ENCODE measurements at regions not wholly inside any gene's neighbourhood (a gene's known extent, or its start where the extent isn't known, plus 50 kb on each side); places are given as distances from the start of the nearest gene placed in this dataset.
"Not testable (repeated sequence)": the region's sequence is repeated elsewhere in the genome, so short reads cannot be mapped to it uniquely, and the experiment has no call there.

DNA sequence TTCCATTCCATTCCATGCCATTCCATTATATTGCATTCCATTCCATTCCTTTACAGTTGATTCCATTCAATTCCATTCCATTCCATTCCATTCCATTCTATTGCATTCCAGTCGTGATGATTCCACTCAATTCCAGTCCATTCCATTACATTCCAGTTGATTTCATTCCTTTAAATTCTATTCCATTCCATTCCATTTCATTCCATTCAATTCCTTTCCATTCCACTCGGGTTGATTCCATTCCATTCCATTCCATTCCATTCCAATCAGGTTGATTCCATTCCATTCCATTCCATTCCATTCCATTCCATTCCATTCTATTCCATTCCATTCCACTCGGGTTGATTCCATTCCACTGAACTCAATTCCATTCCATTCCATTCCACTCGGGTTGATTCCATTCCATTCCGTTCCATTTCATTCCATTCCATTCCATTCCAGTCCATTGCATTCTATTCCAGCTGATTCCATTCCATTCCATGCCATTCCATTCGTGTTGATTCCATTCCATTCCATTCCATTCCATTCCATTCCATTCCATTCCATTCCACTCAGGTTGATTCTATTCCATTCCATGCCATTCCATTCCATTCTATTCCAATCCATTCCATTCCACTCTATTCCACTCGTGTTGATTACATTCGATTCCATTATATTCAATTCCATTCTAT, 1137.6 kb downstream of the RPIA start:
- in situ Hi-C loops (cut with HindIII; ENCODE audit: low pct_unique_long_range_greater_than_20kb, low sequenced_read_pairs); DNase-seq (ENCODE audit: low read depth): not testable (repeated sequence)

GRCh38 chr2:89829828-89830227, 1138.4 kb downstream of the RPIA start:
- DNase-seq (ENCODE audit: low read depth) = no peak
- in situ Hi-C loops (cut with HindIII; ENCODE audit: low pct_unique_long_range_greater_than_20kb, low sequenced_read_pairs) = no loop called here

DNA sequence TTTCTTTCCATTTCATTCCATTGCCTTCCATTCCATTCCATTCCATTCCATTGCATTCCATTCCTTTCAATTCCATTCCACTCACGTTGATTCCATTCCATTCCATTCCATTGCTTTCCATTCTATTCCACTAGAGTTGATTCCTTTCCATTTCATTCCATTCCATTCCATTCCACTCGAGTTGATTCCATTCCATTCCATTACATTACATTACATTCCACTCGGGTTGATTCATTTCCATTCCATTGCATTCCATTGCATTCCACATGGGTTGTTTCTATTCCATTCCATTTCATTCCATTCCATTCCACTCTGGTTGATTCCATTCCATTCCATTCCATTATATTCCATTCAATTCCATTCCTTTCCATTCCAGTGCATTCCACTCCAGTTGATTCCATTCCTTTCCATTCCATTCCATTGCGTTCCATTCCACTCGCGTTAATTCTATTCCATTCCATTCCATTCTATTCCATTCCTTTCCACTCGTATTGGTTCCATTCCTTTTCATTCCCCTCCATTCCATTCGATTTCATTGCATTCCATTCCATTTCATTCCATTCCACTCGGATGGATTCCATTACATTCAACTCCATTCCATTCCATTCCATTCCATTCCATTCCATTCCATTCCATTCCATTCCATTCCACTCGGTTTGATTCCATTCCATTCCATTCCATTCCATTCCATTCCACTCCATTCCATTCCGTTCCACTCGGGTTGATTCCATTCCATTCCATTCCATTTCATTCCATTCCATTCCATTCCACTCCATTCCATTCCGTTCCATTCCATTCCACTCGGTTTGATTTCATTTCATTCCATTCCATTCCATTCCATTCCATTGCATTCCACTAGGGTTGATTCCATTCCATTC, 1139.1 kb downstream of the RPIA start:
- in situ Hi-C loops (cut with HindIII; ENCODE audit: low pct_unique_long_range_greater_than_20kb, low sequenced_read_pairs); DNase-seq (ENCODE audit: low read depth): not testable (repeated sequence)

- DNase-seq (ENCODE audit: low read depth) = no peak
- in situ Hi-C loops (cut with HindIII; ENCODE audit: low pct_unique_long_range_greater_than_20kb, low sequenced_read_pairs) = no loop called here
Observed at GRCh38 chr2:89831641-89832498, 1140.4 kb downstream of the RPIA start.

DNA sequence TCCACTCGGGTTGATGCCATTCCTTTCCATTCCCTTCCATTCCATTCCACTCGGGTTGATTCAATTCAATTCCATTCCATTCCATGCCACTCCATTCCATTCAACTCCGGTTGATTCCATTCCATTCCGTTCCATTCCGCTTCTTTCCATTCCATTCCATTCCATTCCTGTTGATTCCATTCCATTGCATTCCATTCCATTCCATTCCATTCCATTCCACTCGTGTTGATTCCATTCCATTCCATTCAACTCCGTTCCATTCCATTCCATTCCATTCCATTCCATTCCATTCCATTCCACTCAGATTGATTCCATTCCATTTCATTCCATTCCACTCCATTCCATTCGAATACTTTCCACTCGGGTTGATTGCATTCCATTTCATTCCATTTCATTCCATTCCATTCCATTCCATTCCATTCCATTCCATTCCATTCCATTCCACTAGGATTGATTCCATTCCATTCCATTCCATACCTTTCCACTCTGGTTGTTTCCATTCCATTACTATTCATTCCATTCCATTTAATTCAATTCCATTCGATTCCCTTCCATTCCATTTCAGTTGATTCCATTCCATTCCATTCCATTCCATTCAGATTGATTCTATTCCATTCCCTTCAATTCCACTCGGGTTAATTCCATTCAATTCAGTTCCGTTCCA, 1141.8 kb downstream of the RPIA start:
- in situ Hi-C loops (cut with HindIII; ENCODE audit: low pct_unique_long_range_greater_than_20kb, low sequenced_read_pairs) = no loop called here
- DNase-seq (ENCODE audit: low read depth) = no peak

- in situ Hi-C loops (cut with HindIII; ENCODE audit: low pct_unique_long_range_greater_than_20kb, low sequenced_read_pairs) = no loop called here
- DNase-seq (ENCODE audit: low read depth) = no peak
Observed at GRCh38 chr2:89833780-89834117, 1142.3 kb downstream of the RPIA start.

DNA sequence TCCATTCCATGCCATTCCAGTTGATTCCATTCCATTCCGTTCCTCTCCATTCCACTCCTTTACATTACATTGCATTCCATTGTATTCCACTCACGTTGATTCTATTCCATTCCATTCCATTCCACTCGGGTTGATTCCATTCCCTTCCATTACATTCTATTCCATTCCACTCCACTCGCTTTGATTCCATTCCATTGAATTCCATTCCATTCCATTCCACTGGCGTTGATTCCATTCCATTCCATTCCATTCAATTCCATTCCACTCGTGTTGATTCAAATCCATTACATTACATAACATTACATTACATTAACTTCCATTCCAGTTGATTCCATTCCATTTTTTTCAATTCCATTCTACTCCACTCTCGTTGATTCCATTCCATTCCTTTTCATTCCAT, 1142.8 kb downstream of the RPIA start:
- in situ Hi-C loops (cut with HindIII; ENCODE audit: low pct_unique_long_range_greater_than_20kb, low sequenced_read_pairs) = no loop called here
- DNase-seq (ENCODE audit: low read depth) = no peak

- DNase-seq (ENCODE audit: low read depth); in situ Hi-C loops (cut with HindIII; ENCODE audit: low pct_unique_long_range_greater_than_20kb, low sequenced_read_pairs): not testable (repeated sequence)
Observed at GRCh38 chr2:89836326-89836725, 1144.9 kb downstream of the RPIA start.

GRCh38 chr2:89837962-89838625, 1146.6 kb downstream of the RPIA start:
- in situ Hi-C loops (cut with HindIII; ENCODE audit: low pct_unique_long_range_greater_than_20kb, low sequenced_read_pairs) = no loop called here
- DNase-seq (ENCODE audit: low read depth) = no peak

GRCh38 chr2:89840175-89840574, 1148.7 kb downstream of the RPIA start:
- DNase-seq (ENCODE audit: low read depth); in situ Hi-C loops (cut with HindIII; ENCODE audit: low pct_unique_long_range_greater_than_20kb, low sequenced_read_pairs): not testable (repeated sequence)

DNA sequence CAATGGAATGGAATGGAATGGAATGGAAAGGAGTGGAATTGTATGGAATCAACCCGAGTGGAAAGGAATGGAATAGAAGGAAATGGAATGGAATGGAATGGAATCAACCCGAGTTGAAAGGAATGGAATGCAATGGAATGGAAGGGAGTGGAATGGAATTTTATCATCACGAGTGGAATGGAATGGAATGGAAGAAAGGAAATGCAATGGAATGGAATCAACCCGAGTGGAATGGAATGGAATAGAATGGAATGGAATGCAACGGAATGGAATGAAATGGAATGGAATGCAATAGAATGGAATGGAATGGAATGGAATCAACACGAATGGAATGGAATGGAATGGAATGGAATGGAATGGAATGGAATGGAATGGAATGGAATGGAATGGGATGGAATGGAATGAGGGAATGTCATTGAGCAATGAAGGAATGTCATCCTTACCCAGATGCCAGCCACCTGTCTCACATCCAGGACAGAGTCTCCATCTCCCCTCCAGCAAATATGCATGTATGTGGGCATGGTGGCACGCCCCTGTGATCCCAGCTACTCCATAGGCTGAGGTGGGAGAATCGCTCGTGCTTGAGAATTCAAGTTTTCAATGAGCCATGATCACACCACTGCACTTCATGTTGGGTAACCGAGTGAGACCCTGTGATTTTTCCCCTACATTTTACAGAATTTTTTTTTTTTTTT, 1149.5 kb downstream of the RPIA start:
- in situ Hi-C loops (cut with HindIII; ENCODE audit: low pct_unique_long_range_greater_than_20kb, low sequenced_read_pairs) = not testable (repeated sequence)

DNA sequence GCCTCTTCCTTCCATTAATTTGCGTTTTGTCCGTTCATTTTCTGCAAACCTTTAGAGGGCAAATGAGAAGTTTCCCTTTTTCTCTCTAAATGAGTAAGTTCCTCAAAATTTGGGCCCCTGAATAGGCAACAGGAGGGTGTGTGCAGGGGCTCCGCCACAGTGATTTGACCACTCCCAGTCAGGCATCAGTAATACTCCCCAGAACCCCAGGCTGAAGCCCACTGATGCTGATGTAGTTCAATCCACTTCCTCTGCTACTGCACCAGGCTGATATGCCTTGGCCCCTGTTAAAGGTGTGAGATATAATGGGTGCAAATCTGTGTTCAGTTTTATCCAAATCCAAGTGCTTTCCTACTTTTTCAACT, 1150.0 kb downstream of the RPIA start:
- DNase-seq (ENCODE audit: low read depth) = no peak
- in situ Hi-C loops (cut with HindIII; ENCODE audit: low pct_unique_long_range_greater_than_20kb, low sequenced_read_pairs) = no loop called here

More for the DNA sequence above, 1149.5 kb downstream of the RPIA start:
- not testable (repeated sequence) for DNase-seq (ENCODE audit: low read depth)

GRCh38 chr2:89842180-89842908, 1150.9 kb downstream of the RPIA start:
- in situ Hi-C loops (cut with HindIII; ENCODE audit: low pct_unique_long_range_greater_than_20kb, low sequenced_read_pairs) = no loop called here
- no peak for DNase-seq (ENCODE audit: low read depth)

GRCh38 chr2:89844221-89844943, 1152.9 kb downstream of the RPIA start:
- DNase-seq (ENCODE audit: low read depth) = no peak
- in situ Hi-C loops (cut with HindIII; ENCODE audit: low pct_unique_long_range_greater_than_20kb, low sequenced_read_pairs) = no loop called here

GRCh38 chr2:89845532-89845931, 1154.1 kb downstream of the RPIA start:
- no peak for DNase-seq (ENCODE audit: low read depth)
- in situ Hi-C loops (cut with HindIII; ENCODE audit: low pct_unique_long_range_greater_than_20kb, low sequenced_read_pairs) = no loop called here

GRCh38 chr2:89848114-89848513, 1156.6 kb downstream of the RPIA start:
- no peak for DNase-seq (ENCODE audit: low read depth)
- in situ Hi-C loops (cut with HindIII; ENCODE audit: low pct_unique_long_range_greater_than_20kb, low sequenced_read_pairs) = no loop called here

Measured in Caki2 (cell line).